ENCODE measurements at regions not wholly inside any gene's neighbourhood (a gene's known extent, or its start where the extent isn't known, plus 50 kb on each side); places are given as distances from the start of the nearest gene placed in this dataset.
"Not testable (repeated sequence)": the region's sequence is repeated elsewhere in the genome, so short reads cannot be mapped to it uniquely, and the experiment has no call there.

DNA sequence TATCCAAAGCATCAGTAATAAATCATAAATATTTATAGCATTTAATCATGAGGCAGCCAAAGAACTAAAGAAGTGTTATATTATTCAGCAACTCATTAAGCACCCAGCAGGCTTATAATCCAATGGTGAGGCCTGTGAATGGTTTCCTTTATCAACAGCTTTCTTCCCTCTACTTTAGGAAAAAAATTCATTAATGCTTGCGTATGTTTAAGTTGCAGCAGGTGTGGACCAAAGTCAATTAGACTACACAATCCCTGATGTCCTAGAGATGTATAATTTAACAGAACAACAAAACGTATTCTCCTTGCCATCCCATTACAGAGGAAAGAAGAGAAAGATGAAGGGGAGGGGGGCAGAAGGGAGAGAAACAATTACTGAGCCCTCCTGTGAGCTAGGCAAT, 87.7 kb upstream of the MAGI3 start:
- Histone ChIP-seq H2AFZ (ENCODE audit: low read depth, low read length) (no peak overlapping the region), H3K27me3 (ENCODE audit: insufficient read depth, low read length) (peaks cover 5% of the 10 kb centered on the region), H3K27ac (ENCODE audit: low read depth, low read length) (no peak overlapping the region), H3K4me2 (ENCODE audit: low read length) (no peak overlapping the region), H3K9ac (ENCODE audit: low read length) (no peak overlapping the region), H3K4me1 (ENCODE audit: insufficient read depth, low read length) (no peaks in the 10 kb centered on the region), H3K36me3 (ENCODE audit: insufficient read depth, low read length) (no peaks in the 10 kb centered on the region), H3K4me3 (ENCODE audit: insufficient read depth, low read depth, low read length) (no peak overlapping the region), H3K9me3 (ENCODE audit: insufficient read depth, low read depth, low read length) (no peaks in the 10 kb centered on the region), H3K79me2 (ENCODE audit: insufficient read depth, low read length) (no peaks in the 10 kb centered on the region), H4K20me1 (ENCODE audit: insufficient read depth, low read length) (no peaks in the 10 kb centered on the region)
- Mint-ChIP-seq H3K27me3 (ENCODE audit: low read depth, unreplicated experiment) (no peaks in the 10 kb centered on the region), H3K4me1 (ENCODE audit: low read depth, unreplicated experiment) (no peaks in the 10 kb centered on the region), H3K36me3 (ENCODE audit: low read depth, unreplicated experiment) (no peaks in the 10 kb centered on the region), H3K4me3 (ENCODE audit: unreplicated experiment) (no peak overlapping the region), H3K9me3 (ENCODE audit: unreplicated experiment) (no peaks in the 10 kb centered on the region), H3K27ac (ENCODE audit: unreplicated experiment) (no peak overlapping the region)
- no peak for FAIRE-seq
- TF ChIP-seq, protein P1, sequence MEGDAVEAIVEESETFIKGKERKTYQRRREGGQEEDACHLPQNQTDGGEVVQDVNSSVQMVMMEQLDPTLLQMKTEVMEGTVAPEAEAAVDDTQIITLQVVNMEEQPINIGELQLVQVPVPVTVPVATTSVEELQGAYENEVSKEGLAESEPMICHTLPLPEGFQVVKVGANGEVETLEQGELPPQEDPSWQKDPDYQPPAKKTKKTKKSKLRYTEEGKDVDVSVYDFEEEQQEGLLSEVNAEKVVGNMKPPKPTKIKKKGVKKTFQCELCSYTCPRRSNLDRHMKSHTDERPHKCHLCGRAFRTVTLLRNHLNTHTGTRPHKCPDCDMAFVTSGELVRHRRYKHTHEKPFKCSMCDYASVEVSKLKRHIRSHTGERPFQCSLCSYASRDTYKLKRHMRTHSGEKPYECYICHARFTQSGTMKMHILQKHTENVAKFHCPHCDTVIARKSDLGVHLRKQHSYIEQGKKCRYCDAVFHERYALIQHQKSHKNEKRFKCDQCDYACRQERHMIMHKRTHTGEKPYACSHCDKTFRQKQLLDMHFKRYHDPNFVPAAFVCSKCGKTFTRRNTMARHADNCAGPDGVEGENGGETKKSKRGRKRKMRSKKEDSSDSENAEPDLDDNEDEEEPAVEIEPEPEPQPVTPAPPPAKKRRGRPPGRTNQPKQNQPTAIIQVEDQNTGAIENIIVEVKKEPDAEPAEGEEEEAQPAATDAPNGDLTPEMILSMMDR (IDR thresholded peaks at IDR 0.05; ENCODE audit: insufficient read depth, low read depth, low read length) = no peak
- TF ChIP-seq EZH2 (IDR thresholded peaks at IDR 0.05; ENCODE audit: insufficient read depth, low read length) = no peak
- no peak for DNase-seq (ENCODE audit: low read depth)

DNA sequence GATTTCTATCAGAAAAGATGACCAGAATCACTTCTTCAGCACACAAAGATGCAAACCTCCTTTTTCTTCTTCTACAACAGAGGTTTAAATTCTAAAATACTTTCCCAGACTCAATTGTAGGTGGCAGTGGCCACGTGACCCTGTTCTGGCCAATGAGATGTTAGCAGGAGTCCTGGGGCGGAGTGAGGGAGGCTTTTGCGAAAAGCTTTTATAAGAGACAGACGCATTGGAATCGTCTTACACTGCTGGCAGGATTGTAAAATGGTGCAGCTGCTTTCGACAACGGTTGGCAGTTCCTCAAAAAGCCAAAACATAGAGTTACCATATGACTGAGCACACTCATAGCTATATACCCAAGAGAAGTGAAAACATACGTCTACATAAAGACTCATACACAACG, 87.0 kb upstream of the MAGI3 start:
- H3K27ac Mint-ChIP-seq (ENCODE audit: unreplicated experiment) = no peak overlapping the region
- Histone ChIP-seq H3K9me3 (ENCODE audit: insufficient read depth, low read depth, low read length) (no peaks in the 10 kb centered on the region), H4K20me1 (ENCODE audit: insufficient read depth, low read length) (no peaks in the 10 kb centered on the region), H3K27ac (ENCODE audit: low read depth, low read length) (no peak overlapping the region), H2AFZ (ENCODE audit: low read depth, low read length) (no peak overlapping the region), H3K9ac (ENCODE audit: low read length) (no peak overlapping the region), H3K27me3 (ENCODE audit: insufficient read depth, low read length) (peaks cover 5% of the 10 kb centered on the region), H3K4me3 (ENCODE audit: insufficient read depth, low read depth, low read length) (no peak overlapping the region), H3K36me3 (ENCODE audit: insufficient read depth, low read length) (no peaks in the 10 kb centered on the region), H3K4me1 (ENCODE audit: insufficient read depth, low read length) (no peaks in the 10 kb centered on the region), H3K4me2 (ENCODE audit: low read length) (no peak overlapping the region), H3K79me2 (ENCODE audit: insufficient read depth, low read length) (no peaks in the 10 kb centered on the region)
- no peak for FAIRE-seq
- H3K4me1 Mint-ChIP-seq (ENCODE audit: low read depth, unreplicated experiment) = no peaks in the 10 kb centered on the region
- H3K36me3 Mint-ChIP-seq (ENCODE audit: low read depth, unreplicated experiment) = no peaks in the 10 kb centered on the region
- no peak for TF ChIP-seq EZH2 (IDR thresholded peaks at IDR 0.05; ENCODE audit: insufficient read depth, low read length)
- TF ChIP-seq, protein P1 (IDR thresholded peaks at IDR 0.05; ENCODE audit: insufficient read depth, low read depth, low read length) = no peak
- DNase-seq (ENCODE audit: low read depth) = no peak
- H3K9me3 Mint-ChIP-seq (ENCODE audit: unreplicated experiment) = no peaks in the 10 kb centered on the region
- H3K4me3 Mint-ChIP-seq (ENCODE audit: unreplicated experiment) = no peak overlapping the region
- no peaks in the 10 kb centered on the region for H3K27me3 Mint-ChIP-seq (ENCODE audit: low read depth, unreplicated experiment)

DNA sequence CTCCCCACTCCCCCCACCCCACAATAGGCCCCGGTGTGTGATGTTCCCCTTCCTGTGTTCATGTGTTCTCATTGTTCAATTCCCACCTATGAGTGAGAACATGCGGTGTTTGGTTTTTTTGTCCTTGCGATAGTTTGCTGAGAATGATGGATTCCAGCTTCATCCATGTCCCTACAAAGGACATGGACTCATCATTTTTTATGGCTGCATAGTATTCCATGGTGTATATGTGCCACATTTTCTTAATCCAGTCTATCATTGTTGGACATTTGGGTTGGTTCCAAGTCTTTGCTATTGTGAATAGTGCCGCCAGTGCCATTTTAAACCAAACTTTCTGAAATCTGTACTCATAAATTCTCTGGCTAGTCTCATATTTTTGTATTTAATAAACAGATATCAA, 85.3 kb upstream of the MAGI3 start:
- not testable (repeated sequence) for H2AFZ ChIP-seq (ENCODE audit: low read depth, low read length); FAIRE-seq; H3K4me1 ChIP-seq (ENCODE audit: insufficient read depth, low read length); H3K4me2 ChIP-seq (ENCODE audit: low read length); H3K36me3 Mint-ChIP-seq (ENCODE audit: low read depth, unreplicated experiment); H3K4me3 ChIP-seq (ENCODE audit: insufficient read depth, low read depth, low read length); H3K4me3 Mint-ChIP-seq (ENCODE audit: unreplicated experiment); H3K79me2 ChIP-seq (ENCODE audit: insufficient read depth, low read length); H3K27ac Mint-ChIP-seq (ENCODE audit: unreplicated experiment); H3K9ac ChIP-seq (ENCODE audit: low read length); H4K20me1 ChIP-seq (ENCODE audit: insufficient read depth, low read length); H3K27ac ChIP-seq (ENCODE audit: low read depth, low read length); H3K36me3 ChIP-seq (ENCODE audit: insufficient read depth, low read length); H3K4me1 Mint-ChIP-seq (ENCODE audit: low read depth, unreplicated experiment); H3K27me3 ChIP-seq (ENCODE audit: insufficient read depth, low read length); DNase-seq (ENCODE audit: low read depth); H3K9me3 Mint-ChIP-seq (ENCODE audit: unreplicated experiment); H3K27me3 Mint-ChIP-seq (ENCODE audit: low read depth, unreplicated experiment); H3K9me3 ChIP-seq (ENCODE audit: insufficient read depth, low read depth, low read length)
